ENCODE measurements at regions not wholly inside any gene's neighbourhood (a gene's known extent, or its start where the extent isn't known, plus 50 kb on each side); places are given as distances from the start of the nearest gene placed in this dataset.
"Not testable (repeated sequence)": the region's sequence is repeated elsewhere in the genome, so short reads cannot be mapped to it uniquely, and the experiment has no call there.

DNA sequence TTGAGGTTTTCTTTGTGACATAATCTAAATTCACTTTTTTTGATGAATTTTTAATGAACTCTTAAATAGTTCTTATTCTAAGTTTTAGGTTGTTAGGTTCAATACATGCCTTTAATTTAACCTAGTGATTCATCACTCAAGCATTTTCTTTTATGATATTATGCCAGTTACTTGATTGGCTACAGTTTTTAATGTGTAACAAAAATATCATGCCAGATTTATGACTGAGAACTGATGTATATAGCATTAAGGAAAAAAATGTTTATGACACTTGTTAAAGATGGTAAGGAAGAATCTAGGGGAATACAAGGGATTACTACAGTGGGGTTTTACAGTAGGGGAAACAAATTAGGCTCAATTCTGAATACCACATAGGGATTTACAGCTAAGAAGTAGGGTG, 103.1 kb downstream of the VGLL3 start:
- DNase-seq = no peak
- H3K36me3 ChIP-seq = no peaks in the 10 kb centered on the region
- no peak overlapping the region for H3K4me3 ChIP-seq
- no peaks in the 10 kb centered on the region for H3K27me3 ChIP-seq
- no peaks in the 10 kb centered on the region for H3K9me3 ChIP-seq

DNA sequence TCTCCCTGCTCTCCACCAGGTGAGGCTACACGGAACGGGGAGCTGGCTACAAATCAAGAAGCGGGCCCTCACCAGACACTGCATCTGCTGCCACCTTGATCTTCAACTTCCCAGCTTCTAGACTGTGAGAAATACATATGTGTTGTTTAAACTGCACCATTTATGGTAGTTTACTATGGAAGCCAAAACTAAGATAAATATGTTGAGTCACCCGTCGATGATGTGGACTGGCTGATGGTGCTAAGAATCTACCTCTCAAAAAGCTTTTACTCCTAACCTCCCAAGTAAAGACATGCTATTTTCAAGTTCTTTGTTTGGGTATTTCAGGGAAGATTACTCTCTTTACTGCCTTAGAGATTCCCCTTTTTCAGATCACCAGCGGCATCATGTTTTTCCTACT, 110.9 kb downstream of the VGLL3 start:
- no peaks in the 10 kb centered on the region for H3K9me3 ChIP-seq
- no peak overlapping the region for H3K4me3 ChIP-seq
- H3K36me3 ChIP-seq = no peaks in the 10 kb centered on the region
- no peaks in the 10 kb centered on the region for H3K27me3 ChIP-seq
- DNase-seq = no peak

DNA sequence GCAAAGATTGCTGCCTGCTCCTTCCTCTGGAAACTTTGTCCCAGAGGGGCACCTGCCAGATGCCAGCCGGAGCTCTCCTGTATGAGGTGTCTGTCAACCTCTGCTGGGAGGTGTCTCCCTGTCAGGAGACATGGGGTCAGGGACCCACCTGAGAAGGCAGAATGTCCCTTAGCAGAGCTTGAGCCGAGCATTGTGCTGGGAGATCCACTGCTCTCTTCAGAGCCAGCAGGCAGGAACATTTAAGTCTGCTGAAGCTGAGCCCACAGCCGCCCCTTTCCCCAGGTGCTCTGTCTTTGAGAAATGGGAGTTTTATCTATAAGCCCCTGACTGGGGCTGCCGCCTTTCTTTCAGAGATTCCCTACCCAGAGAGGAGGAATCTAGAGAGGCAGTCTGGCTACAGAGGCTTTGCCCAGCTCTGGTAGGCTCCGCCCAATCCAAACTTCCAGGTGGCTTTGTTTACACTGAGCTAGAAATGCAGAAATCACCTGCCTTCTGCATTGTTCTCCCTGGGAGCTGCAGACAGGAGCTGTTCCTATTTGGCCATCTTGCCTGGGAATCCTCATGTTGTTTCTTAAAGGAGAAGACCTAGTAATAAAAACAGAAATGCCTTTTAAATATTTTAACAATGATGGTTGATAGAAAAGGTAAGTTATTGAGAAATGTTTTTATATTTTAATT, 114.3 kb downstream of the VGLL3 start:
- not testable (repeated sequence) for H3K36me3 ChIP-seq, DNase-seq, H3K4me3 ChIP-seq, H3K9me3 ChIP-seq, H3K27me3 ChIP-seq

DNA sequence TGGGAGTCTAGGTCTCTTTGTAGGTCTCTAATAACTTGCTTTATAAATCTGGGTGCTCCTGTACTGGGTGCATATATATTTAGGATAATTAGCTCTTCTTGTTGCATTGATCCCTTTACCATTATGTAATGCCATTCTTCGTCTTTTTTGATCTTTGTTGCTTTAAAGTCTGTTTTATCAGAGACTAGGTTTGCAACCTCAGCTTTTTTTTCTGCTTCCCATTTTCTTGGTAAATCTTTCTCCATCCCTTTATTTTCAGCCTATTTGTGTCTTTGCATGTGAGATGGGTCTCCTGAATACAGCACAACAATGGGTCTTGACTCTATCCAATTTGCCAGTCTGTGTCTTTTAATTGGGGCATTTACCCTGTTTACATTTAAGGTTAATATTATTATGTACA, 116.2 kb downstream of the VGLL3 start:
- H3K36me3 ChIP-seq, DNase-seq, H3K27me3 ChIP-seq, H3K9me3 ChIP-seq, H3K4me3 ChIP-seq: not testable (repeated sequence)

DNA sequence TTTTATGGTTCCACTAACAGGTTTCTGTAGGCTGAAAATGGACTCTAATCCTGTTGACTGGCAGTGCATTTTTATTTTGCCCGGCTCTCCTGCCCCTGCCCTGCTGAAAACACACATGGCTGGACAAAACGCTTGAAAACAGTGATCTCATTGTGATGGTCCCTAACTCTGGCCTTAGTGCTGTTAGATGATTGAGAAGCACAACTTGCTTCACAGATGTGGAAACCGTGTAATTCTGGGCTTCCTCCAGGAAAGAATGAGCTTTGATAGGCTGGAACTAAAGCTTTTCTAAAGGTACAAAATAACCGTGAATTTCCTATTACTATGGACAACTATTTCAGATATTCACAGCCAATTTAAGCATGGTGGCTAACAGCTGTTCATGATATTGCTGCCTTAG, 121.4 kb downstream of the VGLL3 start:
- Histone ChIP-seq H3K9me3 (no peaks in the 10 kb centered on the region), H3K4me3 (no peak overlapping the region), H3K27me3 (no peaks in the 10 kb centered on the region), H3K36me3 (no peaks in the 10 kb centered on the region)
- no peak for DNase-seq

DNA sequence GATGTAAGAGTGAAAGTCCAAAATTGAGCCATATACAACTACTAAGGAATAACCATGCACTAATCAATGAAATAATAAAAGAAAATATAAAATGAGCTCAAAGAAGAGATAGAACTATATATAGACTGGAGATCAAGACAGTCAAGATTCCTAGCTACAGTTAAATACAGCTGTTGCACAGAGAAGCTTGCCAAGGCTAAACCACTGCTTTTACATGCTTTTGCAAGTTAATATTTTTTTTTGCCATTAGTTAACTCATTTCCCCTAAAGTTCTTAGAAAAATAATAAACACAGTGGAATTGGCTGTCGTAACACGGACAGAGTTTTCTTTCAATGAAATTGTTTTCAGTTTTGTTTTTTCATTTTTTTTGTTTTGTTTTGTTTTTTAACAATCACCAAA, 123.0 kb downstream of the VGLL3 start:
- Histone ChIP-seq H3K4me3 (no peak overlapping the region), H3K36me3 (no peaks in the 10 kb centered on the region), H3K9me3 (no peaks in the 10 kb centered on the region), H3K27me3 (no peaks in the 10 kb centered on the region)
- no peak for DNase-seq

DNA sequence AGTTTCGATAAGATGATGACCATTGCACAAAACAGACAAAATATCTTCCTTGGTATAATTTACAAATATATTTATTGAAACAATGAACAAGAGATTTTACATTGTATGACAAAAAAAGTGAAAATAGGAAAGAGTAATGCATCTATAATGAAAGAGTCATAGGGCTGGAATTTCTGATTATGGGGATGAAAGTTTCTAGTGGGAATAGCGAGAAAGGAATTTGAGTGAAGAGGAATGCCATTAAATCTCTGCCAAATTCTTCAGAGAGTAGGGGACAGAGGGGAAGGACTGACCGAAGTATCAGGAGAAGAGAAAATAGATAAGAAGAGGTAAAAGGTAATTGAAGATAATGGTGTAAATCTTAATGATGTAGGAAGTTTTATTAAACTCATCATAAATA, 125.4 kb downstream of the VGLL3 start:
- no peak overlapping the region for H3K4me3 ChIP-seq
- H3K27me3 ChIP-seq = no peaks in the 10 kb centered on the region
- DNase-seq = no peak
- no peaks in the 10 kb centered on the region for H3K9me3 ChIP-seq
- no peaks in the 10 kb centered on the region for H3K36me3 ChIP-seq

DNA sequence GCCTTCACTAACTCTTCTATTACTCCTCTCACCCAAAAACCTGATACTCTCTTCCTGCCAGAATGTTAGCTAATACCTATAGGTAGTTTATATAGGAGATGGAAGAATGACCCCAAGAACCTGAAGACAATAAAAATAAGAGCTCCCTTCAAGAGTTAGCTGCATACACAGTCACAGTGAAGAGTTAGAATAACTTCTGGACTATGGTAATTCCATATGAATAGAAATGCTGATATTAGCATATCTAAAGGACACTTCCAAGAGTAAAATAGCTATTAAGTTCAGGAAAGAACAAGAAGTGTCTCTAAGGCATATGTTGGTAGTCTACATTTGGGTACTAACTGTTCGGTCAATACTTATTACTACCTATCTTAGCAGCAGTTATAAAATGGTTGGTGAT, 134.2 kb downstream of the VGLL3 start:
- no peaks in the 10 kb centered on the region for H3K27me3 ChIP-seq
- no peak for DNase-seq
- no peaks in the 10 kb centered on the region for H3K36me3 ChIP-seq
- H3K4me3 ChIP-seq = no peak overlapping the region
- no peaks in the 10 kb centered on the region for H3K9me3 ChIP-seq

DNA sequence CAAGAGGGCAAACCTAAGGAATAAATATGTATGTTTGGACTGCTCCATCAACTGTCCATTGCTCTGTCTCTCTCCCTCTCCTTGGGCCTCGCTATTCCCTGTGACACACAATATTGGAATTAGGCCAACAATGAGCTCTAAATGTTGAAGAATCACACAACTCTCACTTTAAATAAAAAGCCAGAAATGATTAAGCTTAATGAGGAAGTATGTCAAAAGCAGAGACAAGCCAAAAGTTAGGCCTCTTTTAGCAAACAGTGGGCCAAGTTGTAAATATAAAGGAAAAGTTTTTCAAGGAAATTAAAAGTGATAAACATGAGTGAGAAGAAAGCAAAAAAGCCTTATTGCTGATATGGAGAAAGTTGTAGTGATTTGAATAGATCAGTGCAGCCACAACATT, 141.0 kb downstream of the VGLL3 start:
- no peaks in the 10 kb centered on the region for H3K9me3 ChIP-seq
- H3K4me3 ChIP-seq = no peak overlapping the region
- DNase-seq = no peak
- no peaks in the 10 kb centered on the region for H3K27me3 ChIP-seq
- no peaks in the 10 kb centered on the region for H3K36me3 ChIP-seq

DNA sequence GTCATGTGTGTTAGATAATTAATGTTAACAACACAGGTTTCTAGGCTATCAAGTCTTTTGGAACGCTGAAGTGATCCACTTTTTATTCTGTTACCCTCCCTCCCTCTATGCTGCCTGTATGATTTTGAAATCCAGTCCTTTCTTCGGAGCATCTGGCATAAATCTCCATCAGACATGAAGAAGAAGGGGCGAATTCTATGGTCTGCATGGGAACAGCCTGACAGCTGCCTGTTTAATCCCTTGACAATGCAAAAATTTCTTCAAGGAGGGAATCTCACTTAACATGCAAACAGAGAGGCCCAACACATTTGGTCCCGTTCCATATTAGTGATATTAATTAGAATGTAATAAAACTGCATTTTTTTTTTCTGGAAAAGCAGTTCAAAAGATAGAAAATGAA, 145.2 kb downstream of the VGLL3 start:
- Histone ChIP-seq H3K4me3 (no peak overlapping the region), H3K9me3 (no peaks in the 10 kb centered on the region), H3K27me3 (no peaks in the 10 kb centered on the region), H3K36me3 (no peaks in the 10 kb centered on the region)
- no peak for DNase-seq

DNA sequence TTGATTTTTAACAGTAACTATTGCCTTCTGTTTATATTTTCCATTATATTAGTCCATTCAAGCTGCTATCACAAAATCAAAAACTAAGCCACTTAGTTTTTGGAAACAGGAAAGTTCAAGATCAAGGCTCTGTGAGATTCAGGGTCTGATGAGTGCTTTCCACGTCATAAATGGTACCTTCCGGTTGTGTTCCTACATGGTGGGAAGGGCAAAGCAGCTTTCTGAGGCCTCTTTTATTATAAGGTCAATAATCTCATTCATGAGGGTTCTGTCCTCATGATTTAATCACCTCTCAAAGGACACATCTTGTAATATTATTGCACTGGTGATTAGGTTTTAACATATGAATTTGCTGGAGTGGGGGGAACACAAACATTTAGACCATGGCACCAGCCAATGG, 152.0 kb downstream of the VGLL3 start:
- Histone ChIP-seq H3K36me3 (no peaks in the 10 kb centered on the region), H3K9me3 (no peaks in the 10 kb centered on the region), H3K27me3 (no peaks in the 10 kb centered on the region), H3K4me3 (no peak overlapping the region)
- no peak for DNase-seq

DNA sequence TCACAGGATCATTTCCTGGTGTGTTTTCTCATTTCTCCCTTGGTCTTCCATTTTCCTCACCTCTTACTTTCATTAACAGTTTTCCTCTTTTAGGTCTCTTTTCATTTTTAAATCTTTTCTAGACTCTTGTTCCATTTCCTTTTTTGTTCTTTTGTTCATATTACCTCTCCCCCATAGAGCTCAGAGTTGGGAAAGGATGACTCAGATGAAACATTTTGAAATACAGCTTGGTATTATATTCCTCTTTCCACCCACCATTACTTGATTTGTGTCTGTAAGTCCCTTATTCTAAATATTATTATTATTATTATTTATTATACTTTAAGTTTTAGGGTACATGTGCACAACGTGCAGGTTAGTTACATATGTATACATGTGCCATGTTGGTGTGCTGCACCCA, 153.1 kb downstream of the VGLL3 start:
- H3K36me3 ChIP-seq = no peaks in the 10 kb centered on the region
- no peak for DNase-seq
- H3K9me3 ChIP-seq = no peaks in the 10 kb centered on the region
- no peaks in the 10 kb centered on the region for H3K27me3 ChIP-seq
- H3K4me3 ChIP-seq = no peak overlapping the region

DNA sequence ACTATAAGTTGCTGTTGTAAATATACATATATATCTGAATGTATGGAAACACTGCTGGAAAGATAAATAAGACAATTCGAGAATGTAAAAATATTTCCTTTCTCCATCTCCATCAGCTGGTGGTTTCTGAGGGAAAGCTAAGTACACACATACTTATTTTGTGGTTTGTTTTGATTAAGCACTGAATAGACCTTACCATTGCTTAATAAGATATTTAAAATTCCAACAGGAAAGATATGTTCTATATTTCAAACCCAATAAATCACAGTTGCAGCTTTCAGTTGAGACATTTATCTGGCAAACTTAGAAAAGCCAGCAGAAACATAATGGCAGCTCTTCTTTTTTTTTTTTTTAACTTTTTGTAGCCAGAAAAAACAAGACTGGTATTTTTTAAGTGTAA, 160.4 kb downstream of the VGLL3 start:
- no peak overlapping the region for H3K4me3 ChIP-seq
- no peaks in the 10 kb centered on the region for H3K27me3 ChIP-seq
- no peaks in the 10 kb centered on the region for H3K36me3 ChIP-seq
- no peaks in the 10 kb centered on the region for H3K9me3 ChIP-seq
- DNase-seq = no peak

DNA sequence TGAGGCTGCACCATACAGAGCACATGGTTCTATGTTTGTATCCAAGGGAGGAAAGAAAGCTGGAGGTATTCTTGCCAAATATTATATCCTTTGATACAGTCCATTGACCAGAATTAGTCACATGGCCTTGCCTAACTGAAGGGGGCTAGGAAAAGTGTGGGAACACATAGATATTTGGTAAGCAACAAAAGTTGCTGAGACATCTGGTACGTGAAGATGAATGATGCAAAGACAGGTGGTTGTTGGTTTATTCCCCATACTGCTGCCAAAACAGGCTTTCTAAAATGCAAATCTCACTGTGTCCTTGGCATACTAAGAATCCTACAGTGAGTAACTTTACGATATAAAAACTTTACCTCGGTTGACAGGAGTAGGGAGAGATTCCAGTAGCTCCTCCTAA, 162.2 kb downstream of the VGLL3 start:
- Histone ChIP-seq H3K4me3 (no peak overlapping the region), H3K9me3 (no peaks in the 10 kb centered on the region), H3K36me3 (no peaks in the 10 kb centered on the region), H3K27me3 (no peaks in the 10 kb centered on the region)
- no peak for DNase-seq

DNA sequence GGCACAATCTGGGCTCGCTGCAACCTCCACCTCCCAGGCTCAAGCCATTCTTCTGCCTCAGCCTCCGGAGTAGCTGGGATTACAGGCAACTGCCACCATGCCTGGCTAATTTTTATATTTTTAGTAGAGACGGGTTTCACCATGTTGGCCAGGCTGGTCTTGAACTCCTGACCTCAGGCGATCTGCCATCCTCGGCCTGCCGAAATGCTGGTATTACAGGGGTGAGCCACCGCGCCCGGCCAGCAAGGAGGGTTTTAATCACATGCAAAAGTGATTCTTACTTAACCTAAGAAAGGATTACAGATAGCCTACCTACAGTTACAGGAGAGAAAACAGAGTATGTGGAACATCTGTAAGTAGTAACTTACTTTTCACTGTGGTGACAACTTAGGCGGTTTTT, 163.4 kb downstream of the VGLL3 start:
- not testable (repeated sequence) for H3K4me3 ChIP-seq, H3K27me3 ChIP-seq, DNase-seq, H3K9me3 ChIP-seq, H3K36me3 ChIP-seq

DNA sequence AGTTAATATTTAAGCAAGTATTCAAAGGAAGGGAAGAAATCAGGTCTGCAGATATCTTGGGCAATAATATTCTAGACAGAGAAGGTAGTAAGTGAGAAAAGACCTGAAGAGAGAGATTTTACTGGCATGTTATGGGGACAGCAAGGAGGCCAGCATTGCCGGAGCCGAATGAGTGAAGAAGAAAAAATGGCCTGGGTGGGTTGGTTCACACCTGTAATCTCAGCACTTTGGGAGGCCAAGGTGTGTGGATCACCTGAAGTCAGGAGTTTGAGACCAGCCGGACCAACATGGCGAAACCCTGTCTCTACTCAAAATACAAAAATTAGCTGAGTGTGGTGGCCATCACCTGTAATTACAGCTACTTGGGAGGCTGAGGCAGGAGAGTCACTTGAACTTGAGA, 164.7 kb downstream of the VGLL3 start:
- H3K36me3 ChIP-seq = no peaks in the 10 kb centered on the region
- H3K4me3 ChIP-seq = no peak overlapping the region
- DNase-seq = no peak
- no peaks in the 10 kb centered on the region for H3K27me3 ChIP-seq
- H3K9me3 ChIP-seq = no peaks in the 10 kb centered on the region

DNA sequence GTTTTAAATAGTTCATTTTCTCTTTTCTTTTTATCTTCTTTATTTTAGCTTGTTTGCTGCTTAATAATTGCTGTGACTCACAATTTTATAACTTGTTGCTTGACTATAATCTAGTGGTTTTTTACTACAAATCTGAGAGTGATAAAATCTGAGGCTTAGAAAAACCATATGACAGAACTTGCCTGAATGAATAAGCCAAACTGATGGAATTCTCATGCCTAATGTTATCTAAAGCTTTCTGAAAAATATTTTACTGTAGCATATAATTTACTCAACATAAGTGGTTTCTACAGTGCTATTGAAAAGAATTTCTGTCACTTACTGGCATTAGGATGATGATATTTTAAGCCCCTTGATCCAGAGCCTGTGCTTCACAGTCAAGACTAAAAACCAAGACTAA, 175.1 kb downstream of the VGLL3 start:
- H3K9me3 ChIP-seq = no peaks in the 10 kb centered on the region
- no peak overlapping the region for H3K4me3 ChIP-seq
- no peaks in the 10 kb centered on the region for H3K36me3 ChIP-seq
- no peak for DNase-seq
- H3K27me3 ChIP-seq = no peaks in the 10 kb centered on the region

DNA sequence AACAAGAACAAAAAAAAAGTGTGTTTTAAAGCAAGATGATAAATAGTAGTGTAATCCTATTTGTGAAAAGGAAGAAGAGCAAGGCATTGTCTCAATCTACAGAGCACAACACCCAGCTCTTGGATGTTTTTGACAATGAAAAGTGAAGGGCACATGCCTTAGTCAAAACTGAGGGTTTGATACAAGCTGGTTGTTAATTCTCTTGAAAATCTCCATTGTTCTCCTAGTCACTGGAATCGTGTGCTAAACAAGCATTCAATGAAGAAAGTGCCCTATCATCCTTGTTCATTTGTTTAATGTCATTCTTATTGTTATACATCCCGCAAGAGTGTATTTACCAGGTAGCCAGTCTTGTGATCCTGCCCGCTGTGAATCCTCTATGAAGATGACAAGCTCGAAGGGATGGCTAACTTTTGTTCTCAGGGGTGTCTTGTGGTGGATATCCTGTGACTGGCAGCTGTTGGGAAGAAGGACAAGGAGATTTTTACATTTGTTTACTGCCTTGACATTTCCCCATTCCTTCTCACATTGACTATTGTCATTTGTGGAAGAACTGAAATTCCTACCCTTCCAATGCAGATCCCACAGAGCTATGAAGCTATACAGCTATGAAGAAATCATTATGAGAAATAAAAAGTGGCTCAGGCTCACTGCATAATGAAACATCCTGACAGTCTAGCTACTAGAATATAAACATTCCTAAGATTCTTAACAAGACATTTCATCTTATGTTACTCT, 175.9 kb downstream of the VGLL3 start:
- H3K27me3 ChIP-seq = no peaks in the 10 kb centered on the region
- no peak for DNase-seq
- H3K9me3 ChIP-seq = no peaks in the 10 kb centered on the region
- H3K4me3 ChIP-seq = no peak overlapping the region
- H3K36me3 ChIP-seq = no peaks in the 10 kb centered on the region

All from MG63 (cell line).